HEK293T (cell line): ENCODE measurements at regions not wholly inside any gene's neighbourhood (a gene's known extent, or its start where the extent isn't known, plus 50 kb on each side); places are given as distances from the start of the nearest gene placed in this dataset.

Source experiments
- CTCF ChIA-PET: fragments of 350-600 bp; formaldehyde crosslinking; extraction: SDS; loops from one replicate; lab custom pipeline; 2021; ENCODE audit warnings: antibody characterized with exemption, inconsistent platforms; lab: Yijun Ruan, JAX
- POLR2A ChIA-PET: fragments of 350-600 bp; formaldehyde crosslinking; extraction: SDS; loops from one replicate; lab custom pipeline; 2020; ENCODE audit warnings: antibody characterized with exemption, inconsistent platforms; lab: Yijun Ruan, JAX
- DNase-seq: peaks from one replicate; pipeline ENCODE4 v3.0.0; 2012; ENCODE audit warnings: mixed read lengths; ENCODE audit errors: extremely low spot score
- ARNT ChIP-seq: fragments of 450-650 bp; IDR thresholded peaks from 2 replicates; pipeline ENCODE4 v1.6.1; 2017; ENCODE audit warnings: mild to moderate bottlenecking
- BHLHE40 ChIP-seq: fragments of 450-650 bp; IDR thresholded peaks from 2 replicates; pipeline ENCODE4 v1.6.1; 2016; ENCODE audit warnings: mild to moderate bottlenecking, moderate library complexity, borderline replicate concordance
- CTBP1 ChIP-seq: fragments of 450-650 bp; IDR thresholded peaks from 2 replicates; pipeline ENCODE4 v1.6.1; 2016; ENCODE audit warnings: borderline replicate concordance
- ELF4 ChIP-seq: fragments of 450-650 bp; IDR thresholded peaks from 2 replicates; pipeline ENCODE4 v1.6.1; 2017; ENCODE audit warnings: antibody characterized with exemption
- FOXA1 ChIP-seq: fragments of 450-650 bp; IDR thresholded peaks from 2 replicates; pipeline ENCODE4 v1.6.1; 2016; ENCODE audit warnings: mild to moderate bottlenecking
- FOXK2 ChIP-seq: fragments of 450-650 bp; IDR thresholded peaks from 2 replicates; pipeline ENCODE4 v1.6.1; 2016; ENCODE audit warnings: mild to moderate bottlenecking
- FOXM1 ChIP-seq: fragments of 450-650 bp; IDR thresholded peaks from 2 replicates; pipeline ENCODE4 v1.6.1; 2017; ENCODE audit warnings: mild to moderate bottlenecking, borderline replicate concordance
- HDGF ChIP-seq: fragments of 450-650 bp; IDR thresholded peaks from 2 replicates; pipeline ENCODE4 v1.6.1; 2017; ENCODE audit warnings: antibody characterized with exemption, borderline replicate concordance
- L3MBTL2 ChIP-seq: fragments of 450-650 bp; conservative IDR thresholded peaks from 2 replicates; pipeline ENCODE4 v1.6.1; 2016; ENCODE audit warnings: mild to moderate bottlenecking
- LEF1 ChIP-seq: fragments of 450-650 bp; IDR thresholded peaks from 2 replicates; pipeline ENCODE4 v1.6.1; 2017; ENCODE audit warnings: mild to moderate bottlenecking, borderline replicate concordance
- NFRKB ChIP-seq: fragments of 450-650 bp; IDR thresholded peaks from 2 replicates; pipeline ENCODE4 v1.6.1; 2016; ENCODE audit warnings: mild to moderate bottlenecking, moderate library complexity
- PKNOX1 ChIP-seq: fragments of 450-650 bp; IDR thresholded peaks from 2 replicates; pipeline ENCODE4 v1.6.1; 2016
- SP1 ChIP-seq: fragments of 450-650 bp; IDR thresholded peaks from 2 replicates; pipeline ENCODE4 v1.6.1; 2017
- SUZ12 ChIP-seq: fragments of 450-650 bp; IDR thresholded peaks from 2 replicates; pipeline ENCODE4 v1.6.1; 2016; ENCODE audit warnings: mild to moderate bottlenecking
- TARDBP ChIP-seq: fragments of 450-650 bp; IDR thresholded peaks from 2 replicates; pipeline ENCODE4 v1.6.1; 2016
- ZNF384 ChIP-seq: fragments of 450-650 bp; IDR thresholded peaks from 2 replicates; pipeline ENCODE4 v1.6.1; 2016

- ChIA-PET CTCF (no interaction called here), POLR2A (no interaction called here)
- no peak for TF ChIP-seq ZNF384
- TF ChIP-seq PKNOX1: no peak
- no peak for TF ChIP-seq CTBP1
- no peak for TF ChIP-seq TARDBP
- TF ChIP-seq ELF4: no peak
- no peak for TF ChIP-seq HDGF
- no peak for TF ChIP-seq FOXK2
- no peak for TF ChIP-seq SP1
- TF ChIP-seq ARNT: no peak
- TF ChIP-seq L3MBTL2: no peak
- TF ChIP-seq FOXM1: no peak
- no peak for TF ChIP-seq FOXA1
- TF ChIP-seq LEF1: no peak
- no peak for TF ChIP-seq SUZ12
- TF ChIP-seq BHLHE40: no peak
- no peak for DNase-seq
Measured at GRCh38 chr3:22795917-22796316, 407.2 kb upstream of the UBE2E2 start.

- DNase-seq: no peak
- ChIA-PET CTCF (no interaction called here), POLR2A (no interaction called here)
- TF ChIP-seq SUZ12 (no peak), FOXA1 (no peak), FOXK2 (no peak), NFRKB (no peak), ELF4 (no peak)
Measured at GRCh38 chr3:22798461-22798860, 404.7 kb upstream of the UBE2E2 start.

GRCh38 chr3:22819209-22819608 lies 383.9 kb upstream of the UBE2E2 start:
- TF ChIP-seq FOXK2: no peak
- no peak for TF ChIP-seq ELF4
- TF ChIP-seq SP1: no peak
- no peak for TF ChIP-seq FOXM1
- TF ChIP-seq ZNF384: no peak
- no peak for TF ChIP-seq CTBP1
- no peak for TF ChIP-seq FOXA1
- no peak for TF ChIP-seq SUZ12
- TF ChIP-seq L3MBTL2: no peak
- TF ChIP-seq TARDBP: no peak
- no peak for TF ChIP-seq ARNT
- no peak for TF ChIP-seq NFRKB
- TF ChIP-seq PKNOX1: no peak
- no peak for TF ChIP-seq LEF1
- no peak for TF ChIP-seq HDGF
- no peak for TF ChIP-seq BHLHE40
- no peak for DNase-seq
- ChIA-PET CTCF (no interaction called here), POLR2A (no interaction called here)

GRCh38 chr3:22835041-22835440 lies 368.1 kb upstream of the UBE2E2 start:
- CTCF ChIA-PET: interaction anchor here (0.6 kb wide), 1 partner anchor 1139 kb away, joined by 3 read pairs; no protein-coding TSS in a partner anchor

GRCh38 chr3:22836131-22836530 lies 367.0 kb upstream of the UBE2E2 start:
- no peak for DNase-seq
- ChIA-PET POLR2A (no interaction called here), CTCF (no interaction called here)
- TF ChIP-seq ELF4: no peak
- no peak for TF ChIP-seq LEF1
- no peak for TF ChIP-seq BHLHE40
- no peak for TF ChIP-seq FOXM1
- no peak for TF ChIP-seq PKNOX1
- no peak for TF ChIP-seq HDGF
- TF ChIP-seq ZNF384: no peak
- TF ChIP-seq CTBP1: no peak
- no peak for TF ChIP-seq ARNT
- no peak for TF ChIP-seq L3MBTL2
- TF ChIP-seq FOXK2: no peak

More at GRCh38 chr3:22835041-22835440, 368.1 kb upstream of the UBE2E2 start:
- POLR2A ChIA-PET: no interaction called here
- TF ChIP-seq BHLHE40: no peak
- no peak for TF ChIP-seq NFRKB
- no peak for TF ChIP-seq ZNF384
- no peak for TF ChIP-seq FOXK2
- TF ChIP-seq ARNT: no peak
- no peak for TF ChIP-seq PKNOX1
- TF ChIP-seq SUZ12: no peak
- TF ChIP-seq SP1: no peak
- DNase-seq: no peak

- TF ChIP-seq LEF1 (no peak), SP1 (no peak), NFRKB (no peak), ELF4 (no peak), SUZ12 (no peak), ARNT (no peak), FOXA1 (no peak), FOXM1 (no peak), BHLHE40 (no peak), FOXK2 (no peak), PKNOX1 (no peak), TARDBP (no peak), CTBP1 (no peak), ZNF384 (no peak), HDGF (no peak), L3MBTL2 (no peak)
Measured at GRCh38 chr3:22843854-22844253, 359.3 kb upstream of the UBE2E2 start.

More at GRCh38 chr3:22843854-22844253, 359.3 kb upstream of the UBE2E2 start:
- ChIA-PET CTCF (interaction anchor here (0.5 kb wide), 1 partner anchor 80 kb away, joined by 3 read pairs; no protein-coding TSS in a partner anchor), POLR2A (no interaction called here)
- no peak for DNase-seq
